Endothelial cell of umbilical vein (primary cell): ENCODE measurements at regions not wholly inside any gene's neighbourhood (a gene's known extent, or its start where the extent isn't known, plus 50 kb on each side); places are given as distances from the start of the nearest gene placed in this dataset.

Source experiments
- EZH2 ChIP-seq: IDR thresholded peaks from 2 replicates; pipeline ENCODE4 v1.6.1; 2012; ENCODE audit warnings: borderline replicate concordance, low read depth, mild to moderate bottlenecking, moderate library complexity, low read length, inconsistent platforms; ENCODE audit not compliant: severe bottlenecking
- GATA2 ChIP-seq: IDR thresholded peaks from 2 replicates; pipeline ENCODE4 v1.7.0; 2011; ENCODE audit warnings: low read depth, mild to moderate bottlenecking, moderate library complexity, mixed read lengths, low read length; ENCODE audit not compliant: insufficient read length, insufficient read depth
- MYC ChIP-seq: IDR thresholded peaks from one replicate; pipeline ENCODE4 v1.6.1; 2011; ENCODE audit warnings: mild to moderate bottlenecking, low read depth, low read length
- POLR2A ChIP-seq: IDR thresholded peaks from 2 replicates; pipeline ENCODE4 v1.6.1; 2012; ENCODE audit warnings: low read depth, mild to moderate bottlenecking, control low read depth, low read length
- POLR2AphosphoS5 ChIP-seq: IDR thresholded peaks from 2 replicates; pipeline ENCODE4 v1.6.1; 2012; ENCODE audit warnings: low read depth, mild to moderate bottlenecking, control low read depth, low read length, moderate library complexity; ENCODE audit not compliant: insufficient read depth
- TF ChIP-seq, protein P1 (sequence below), 2 donors: IDR thresholded peaks; 1 replicate in 1 of 2; 2 replicates in 1 of 2; pipeline ENCODE4 v1.5.1; 2011; ENCODE audit warnings: low read length in 2 of 2, mild to moderate bottlenecking in 2 of 2, moderate library complexity in 2 of 2, control low read depth in 1 of 2, inconsistent platforms in 1 of 2, low read depth in 1 of 2; ENCODE audit not compliant: insufficient read depth in 1 of 2; ENCODE audit errors: extremely low read depth in 1 of 2
- TF ChIP-seq, protein P2 (sequence below): IDR thresholded peaks from 2 replicates; pipeline ENCODE4 v1.6.1; 2011; ENCODE audit not compliant: insufficient read depth, insufficient read length

DNA sequence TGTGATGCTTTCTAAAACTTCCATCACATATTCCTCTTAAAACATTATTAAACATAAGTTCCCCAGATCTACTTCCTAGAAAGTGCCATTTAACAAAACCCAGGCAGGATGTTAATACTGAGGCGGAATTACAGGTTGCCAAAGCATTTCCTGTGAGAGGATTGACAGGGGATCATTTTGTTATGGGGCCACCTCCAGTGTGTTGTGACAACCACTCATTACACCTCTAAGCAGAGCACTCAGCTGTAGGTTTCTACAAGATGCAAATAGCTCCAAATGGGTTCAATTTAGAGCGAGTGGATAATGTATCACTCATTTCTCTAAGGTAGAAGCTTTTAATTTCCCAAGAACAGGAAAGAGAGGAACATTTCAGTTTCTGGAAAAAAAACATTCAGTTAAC lies 1429.5 kb upstream of the ACVR2A start:
- TF ChIP-seq EZH2 (no peak), POLR2A (no peak), POLR2AphosphoS5 (no peak), GATA2 (no peak), MYC (no peak)
- TF ChIP-seq, protein P1, sequence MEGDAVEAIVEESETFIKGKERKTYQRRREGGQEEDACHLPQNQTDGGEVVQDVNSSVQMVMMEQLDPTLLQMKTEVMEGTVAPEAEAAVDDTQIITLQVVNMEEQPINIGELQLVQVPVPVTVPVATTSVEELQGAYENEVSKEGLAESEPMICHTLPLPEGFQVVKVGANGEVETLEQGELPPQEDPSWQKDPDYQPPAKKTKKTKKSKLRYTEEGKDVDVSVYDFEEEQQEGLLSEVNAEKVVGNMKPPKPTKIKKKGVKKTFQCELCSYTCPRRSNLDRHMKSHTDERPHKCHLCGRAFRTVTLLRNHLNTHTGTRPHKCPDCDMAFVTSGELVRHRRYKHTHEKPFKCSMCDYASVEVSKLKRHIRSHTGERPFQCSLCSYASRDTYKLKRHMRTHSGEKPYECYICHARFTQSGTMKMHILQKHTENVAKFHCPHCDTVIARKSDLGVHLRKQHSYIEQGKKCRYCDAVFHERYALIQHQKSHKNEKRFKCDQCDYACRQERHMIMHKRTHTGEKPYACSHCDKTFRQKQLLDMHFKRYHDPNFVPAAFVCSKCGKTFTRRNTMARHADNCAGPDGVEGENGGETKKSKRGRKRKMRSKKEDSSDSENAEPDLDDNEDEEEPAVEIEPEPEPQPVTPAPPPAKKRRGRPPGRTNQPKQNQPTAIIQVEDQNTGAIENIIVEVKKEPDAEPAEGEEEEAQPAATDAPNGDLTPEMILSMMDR (IDR thresholded peaks at IDR 0.05; ENCODE audit: extremely low read depth in 1 of 2, insufficient read depth in 1 of 2, low read depth in 1 of 2, low read length in 2 of 2) = no peak
- TF ChIP-seq, protein P2, sequence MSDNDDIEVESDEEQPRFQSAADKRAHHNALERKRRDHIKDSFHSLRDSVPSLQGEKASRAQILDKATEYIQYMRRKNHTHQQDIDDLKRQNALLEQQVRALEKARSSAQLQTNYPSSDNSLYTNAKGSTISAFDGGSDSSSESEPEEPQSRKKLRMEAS = no peak
